Vagina (tissue), 2 donors: ENCODE measurements at regions not wholly inside any gene's neighbourhood (a gene's known extent, or its start where the extent isn't known, plus 50 kb on each side); places are given as distances from the start of the nearest gene placed in this dataset.
A peak's percentile ranks its signal among the peaks of the same experiment; 100 is the strongest.

Experiments used
- DNase-seq, 2 donors: peaks; one replicate each; pipeline ENCODE4 v3.0.0-alpha.2; 2017; ENCODE audit errors: extremely low spot score in 2 of 2
- H3K27ac ChIP-seq: fragments of 200-600 bp; sonication (generic); one replicate; pipeline ENCODE4 v1.5.1; 2019
- H3K27me3 ChIP-seq: fragments of 200-600 bp; sonication (generic); one replicate; pipeline ENCODE4 v1.5.1; 2019
- H3K36me3 ChIP-seq, 2 donors: fragments of 200-600 bp; sonication (generic); one replicate each; pipeline ENCODE4 v1.5.1; 2017 to 2019
- H3K4me1 ChIP-seq: fragments of 200-600 bp; sonication (generic); one replicate; pipeline ENCODE4 v1.5.1; 2019
- H3K4me3 ChIP-seq, 2 donors: fragments of 200-600 bp; sonication (generic); 1 replicate in 1 of 2; 2 replicates in 1 of 2; pipeline ENCODE4 v1.5.1; 2016 to 2019
- H3K9me3 ChIP-seq: fragments of 200-600 bp; sonication (generic); one replicate; pipeline ENCODE4 v1.5.1; 2019
- CTCF ChIP-seq, 3 experiments: fragments of 450-650 bp in 2 of 3; fragments of 200-600 bp in 1 of 3; sonication (generic) in 1 of 3; IDR thresholded peaks; one replicate each; pipeline ENCODE4 v1.5.1; 2017 to 2019; ENCODE audit warnings: antibody characterized with exemption in 3 of 3, mild to moderate bottlenecking in 2 of 3, moderate library complexity in 2 of 3
- POLR2A ChIP-seq, 2 donors: fragments of 450-650 bp; IDR thresholded peaks; one replicate each; pipeline ENCODE4 v1.6.1; 2017; ENCODE audit warnings: antibody characterized with exemption in 2 of 2, mild to moderate bottlenecking in 2 of 2, moderate library complexity in 2 of 2
- POLR2AphosphoS5 ChIP-seq, 2 donors: sonication (generic); formaldehyde crosslinking; IDR thresholded peaks; one replicate each; pipeline ENCODE4 v1.9.0; 2017; ENCODE audit warnings: antibody characterized with exemption in 2 of 2, mild to moderate bottlenecking in 2 of 2, low read depth in 1 of 2; ENCODE audit not compliant: insufficient read depth in 1 of 2
- intact Hi-C: fragments of 100-400 bp; cut with DNase I; formaldehyde crosslinking; loops from one replicate; pipeline ENCODE4 v1.15.1; 2023

- no peak for DNase-seq
- intact Hi-C loops: no loop called here
- no peak overlapping the region for H3K4me3 ChIP-seq
- H3K27ac ChIP-seq: no peak overlapping the region
- H3K4me1 ChIP-seq: no peaks in the 10 kb centered on the region
- no peaks in the 10 kb centered on the region for H3K9me3 ChIP-seq
- no peaks in the 10 kb centered on the region for H3K27me3 ChIP-seq
- H3K36me3 ChIP-seq: no peaks in the 10 kb centered on the region
- TF ChIP-seq CTCF (IDR thresholded peaks at IDR 0.05) (no peak), POLR2AphosphoS5 (IDR thresholded peaks at IDR 0.05; ENCODE audit: insufficient read depth in 1 of 2, low read depth in 1 of 2) (no peak), POLR2A (IDR thresholded peaks at IDR 0.05) (no peak)
Measured at GRCh38 chr7:67817481-67817880, 820.8 kb downstream of the TYW1 start.

- H3K27ac ChIP-seq: no peak overlapping the region
- no peaks in the 10 kb centered on the region for H3K27me3 ChIP-seq
- H3K4me3 ChIP-seq: no peak overlapping the region
- intact Hi-C loops: no loop called here
- no peak for DNase-seq
- TF ChIP-seq CTCF (IDR thresholded peaks at IDR 0.05) (no peak), POLR2A (IDR thresholded peaks at IDR 0.05) (no peak), POLR2AphosphoS5 (IDR thresholded peaks at IDR 0.05; ENCODE audit: insufficient read depth in 1 of 2, low read depth in 1 of 2) (peak in 1 of 2 donors; percentile 49)
- no peaks in the 10 kb centered on the region for H3K9me3 ChIP-seq
- no peaks in the 10 kb centered on the region for H3K36me3 ChIP-seq
- peaks cover 3% of the 10 kb centered on the region for H3K4me1 ChIP-seq
Measured at GRCh38 chr7:67821116-67821515, 824.5 kb downstream of the TYW1 start.

- no peak overlapping the region for H3K27ac ChIP-seq
- no peaks in the 10 kb centered on the region for H3K9me3 ChIP-seq
- H3K36me3 ChIP-seq: no peaks in the 10 kb centered on the region
- intact Hi-C loops: no loop called here
- H3K4me1 ChIP-seq: peaks cover 3% of the 10 kb centered on the region
- no peak overlapping the region for H3K4me3 ChIP-seq
- DNase-seq: no peak
- H3K27me3 ChIP-seq: no peaks in the 10 kb centered on the region
- TF ChIP-seq POLR2AphosphoS5 (IDR thresholded peaks at IDR 0.05; ENCODE audit: insufficient read depth in 1 of 2, low read depth in 1 of 2) (no peak), POLR2A (IDR thresholded peaks at IDR 0.05) (no peak), CTCF (IDR thresholded peaks at IDR 0.05) (no peak)
Measured at GRCh38 chr7:67823345-67823744, 826.7 kb downstream of the TYW1 start.

GRCh38 chr7:67825356-67825755 is 828.7 kb downstream of the TYW1 start:
- Histone ChIP-seq H3K4me3 (no peak overlapping the region), H3K36me3 (no peaks in the 10 kb centered on the region), H3K27ac (no peak overlapping the region), H3K4me1 (peaks cover 3% of the 10 kb centered on the region), H3K27me3 (no peaks in the 10 kb centered on the region), H3K9me3 (no peaks in the 10 kb centered on the region)
- no peak for TF ChIP-seq CTCF (IDR thresholded peaks at IDR 0.05)
- TF ChIP-seq POLR2AphosphoS5 (IDR thresholded peaks at IDR 0.05; ENCODE audit: insufficient read depth in 1 of 2, low read depth in 1 of 2): no peak
- no peak for TF ChIP-seq POLR2A (IDR thresholded peaks at IDR 0.05)
- intact Hi-C loops: no loop called here
- no peak for DNase-seq

GRCh38 chr7:67841896-67842295 is 845.3 kb downstream of the TYW1 start:
- no peaks in the 10 kb centered on the region for H3K9me3 ChIP-seq
- TF ChIP-seq POLR2AphosphoS5 (IDR thresholded peaks at IDR 0.05; ENCODE audit: insufficient read depth in 1 of 2, low read depth in 1 of 2) (no peak), POLR2A (IDR thresholded peaks at IDR 0.05) (no peak), CTCF (IDR thresholded peaks at IDR 0.05) (no peak)
- no peak overlapping the region for H3K4me3 ChIP-seq
- no peak overlapping the region for H3K27ac ChIP-seq
- H3K27me3 ChIP-seq: no peaks in the 10 kb centered on the region
- no peak for DNase-seq
- H3K36me3 ChIP-seq: no peaks in the 10 kb centered on the region
- H3K4me1 ChIP-seq: no peaks in the 10 kb centered on the region
- intact Hi-C loops: no loop called here
